GM21619 (cell line): ENCODE measurements at regions not wholly inside any gene's neighbourhood (a gene's known extent, or its start where the extent isn't known, plus 50 kb on each side); places are given as distances from the start of the nearest gene placed in this dataset.

Experiments used
- ATAC-seq: cut with Tn5 transposase; IDR thresholded peaks from one replicate; pipeline ENCODE4 v1.9.1; 2021; ENCODE audit not compliant: unreplicated experiment

DNA sequence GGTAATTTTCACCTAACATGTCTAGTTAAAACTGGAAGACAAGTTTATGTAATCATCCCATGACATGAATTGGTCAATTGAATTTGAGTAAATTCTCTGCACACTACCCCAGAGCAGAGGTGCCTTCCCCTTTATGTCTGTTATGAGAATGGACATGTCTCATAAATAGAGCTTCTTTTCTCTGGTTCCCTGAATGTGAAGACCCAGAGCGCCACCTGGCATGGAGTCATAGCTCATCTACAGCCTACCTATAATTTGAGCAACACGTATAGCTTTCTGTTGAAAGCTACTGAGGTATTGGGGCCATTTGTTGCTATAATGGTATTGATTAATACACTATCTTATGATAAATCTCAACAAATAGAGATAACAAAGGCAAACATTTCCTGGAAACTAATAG lies 626.5 kb upstream of the GALNTL6 start:
- ATAC-seq = no peak

- no peak for ATAC-seq
These were observed 632.1 kb upstream of the GALNTL6 start for GRCh38 chr4:171181090-171181489.

- no peak for ATAC-seq
These were observed 642.5 kb upstream of the GALNTL6 start for GRCh38 chr4:171170671-171171070.

DNA sequence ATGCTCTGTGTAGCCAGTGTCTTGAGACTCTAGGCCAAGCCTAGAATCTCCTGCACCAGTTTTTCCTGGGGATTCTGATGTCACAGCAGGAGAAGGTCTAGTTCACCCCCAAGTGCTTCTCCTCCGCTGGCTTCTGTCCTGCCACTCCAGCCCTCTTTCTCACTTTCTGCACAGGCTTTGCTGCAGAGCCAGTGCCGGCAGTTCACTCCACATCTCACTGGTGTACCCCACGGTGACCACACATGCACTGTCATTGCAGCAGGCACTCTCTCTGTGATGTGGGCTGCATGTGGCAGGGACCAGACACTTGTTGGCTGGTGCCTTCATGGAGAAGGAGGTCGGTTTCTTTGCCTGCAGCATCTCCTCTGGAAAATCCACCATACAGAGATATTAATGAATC lies 643.8 kb upstream of the GALNTL6 start:
- no peak for ATAC-seq

DNA sequence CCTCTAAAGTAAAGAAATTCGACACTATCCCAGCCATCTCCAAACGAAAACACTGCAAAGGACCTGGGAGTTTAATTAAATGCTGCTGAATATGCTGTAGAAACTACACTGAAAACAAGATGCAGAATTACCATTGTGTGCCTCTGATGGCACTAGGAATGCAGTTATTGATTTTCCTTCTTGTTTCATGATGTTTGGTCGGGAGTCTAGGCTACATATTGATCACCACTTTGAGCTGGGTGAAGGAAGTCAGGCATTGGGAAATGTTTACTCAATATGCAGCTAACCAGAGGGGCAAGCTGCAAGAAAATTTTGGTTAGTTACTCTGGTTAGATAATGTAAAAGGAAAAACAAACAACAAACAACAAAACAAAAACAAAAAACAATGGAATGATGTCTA lies 650.7 kb upstream of the GALNTL6 start:
- no peak for ATAC-seq

DNA sequence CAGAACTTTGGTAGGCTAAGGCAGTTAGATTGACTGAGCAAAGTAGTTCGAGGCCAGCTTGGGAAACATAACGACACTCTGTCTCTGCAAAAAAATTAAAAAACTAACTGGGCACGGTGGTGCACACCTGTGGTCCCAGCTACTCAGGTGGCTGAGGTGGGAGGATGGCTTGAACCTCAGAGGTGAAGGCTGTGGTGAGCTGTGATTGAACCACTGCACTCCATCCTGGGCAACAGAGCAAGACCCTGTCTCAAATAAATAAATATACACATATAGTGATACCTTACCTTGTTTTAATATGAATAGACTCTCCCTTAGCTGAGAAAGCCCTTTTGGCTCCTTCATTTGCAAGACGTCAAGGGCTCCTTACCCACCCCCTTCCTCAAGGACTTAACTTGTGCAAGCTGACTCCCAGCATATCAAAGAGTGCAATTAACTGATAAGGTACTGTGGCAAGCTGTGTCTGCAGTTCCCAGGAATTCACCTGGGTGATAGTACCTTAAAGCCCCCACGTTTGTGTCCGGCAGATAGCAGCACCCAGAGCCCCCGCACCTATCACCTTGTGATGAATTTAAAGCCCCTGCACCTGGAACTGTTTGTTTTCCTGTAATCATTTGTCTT lies 655.6 kb upstream of the GALNTL6 start:
- ATAC-seq = no peak

DNA sequence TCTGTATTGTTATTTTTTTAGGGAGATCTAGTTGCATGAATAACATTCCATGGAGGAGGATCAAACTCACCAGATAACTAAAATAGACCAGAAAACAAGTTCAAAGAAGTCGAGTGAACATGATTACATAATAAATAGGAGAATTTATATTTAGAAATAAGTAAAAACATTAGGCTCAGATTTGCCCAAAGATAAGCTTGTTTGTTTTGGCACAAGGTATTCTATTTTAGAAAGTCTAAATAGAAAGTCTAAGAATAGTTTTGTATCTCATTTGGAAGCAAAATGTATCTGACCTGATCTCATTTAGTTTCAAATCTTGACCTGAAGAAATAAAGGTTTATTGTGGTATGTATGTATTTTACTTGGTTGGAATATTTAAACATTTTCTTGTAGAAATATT lies 670.6 kb upstream of the GALNTL6 start:
- ATAC-seq = no peak

DNA sequence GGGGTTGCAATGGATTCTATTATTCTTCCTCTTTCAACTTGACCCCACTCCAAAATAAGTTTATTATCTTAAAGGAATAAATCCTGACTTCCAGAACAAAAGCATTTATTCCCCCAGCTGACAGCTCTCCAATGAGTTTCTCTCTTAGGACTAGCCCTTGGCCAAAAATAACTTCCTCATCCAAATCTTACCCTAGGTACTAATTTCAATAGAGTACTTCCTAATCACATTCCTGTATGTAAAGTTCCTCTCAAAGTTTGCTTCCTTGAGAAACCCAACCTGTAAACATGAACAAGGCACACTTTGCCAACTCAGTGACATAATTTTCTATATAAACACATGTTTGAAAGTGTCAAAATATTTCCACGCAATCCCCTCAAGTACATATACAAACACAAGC lies 671.2 kb upstream of the GALNTL6 start:
- ATAC-seq = no peak

GRCh38 chr4:171130256-171130801 lies 682.9 kb upstream of the GALNTL6 start:
- ATAC-seq = no peak

DNA sequence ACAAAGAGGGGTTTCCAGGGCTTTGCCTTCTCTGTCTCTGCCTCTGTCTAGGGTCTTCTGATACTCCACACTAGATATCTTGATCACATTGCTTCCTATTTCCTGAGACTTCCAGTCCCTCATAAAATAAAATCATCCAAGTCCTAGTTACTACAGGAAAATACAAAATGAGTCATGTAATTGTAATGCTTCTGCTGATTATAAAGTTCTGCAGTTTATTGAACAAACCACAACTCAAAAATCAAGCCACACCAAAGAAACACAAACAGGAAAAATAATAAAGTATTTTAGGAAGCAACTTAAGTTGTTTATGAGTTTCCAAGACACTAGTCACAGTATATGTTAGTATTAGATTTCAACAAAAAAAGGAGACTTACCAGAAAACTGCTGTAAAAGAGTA lies 695.1 kb upstream of the GALNTL6 start:
- ATAC-seq = no peak

DNA sequence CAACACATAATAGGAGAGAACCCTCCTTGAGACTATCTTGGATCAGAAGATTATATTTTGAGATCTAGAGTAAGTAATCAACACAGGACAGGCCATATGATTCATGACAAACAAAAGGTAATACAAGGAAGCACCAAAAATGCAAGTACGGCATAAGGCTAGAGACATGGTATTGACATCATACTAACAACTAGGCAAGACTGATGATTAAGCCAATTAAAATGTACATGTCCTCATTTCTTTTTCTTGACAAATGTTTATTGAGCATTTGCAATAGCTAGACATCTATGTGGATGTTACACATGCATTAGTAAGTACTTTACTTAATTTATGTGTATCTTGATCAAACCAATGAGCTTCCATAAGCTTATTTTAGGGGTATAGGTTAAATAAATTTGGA lies 695.7 kb upstream of the GALNTL6 start:
- ATAC-seq = no peak

GRCh38 chr4:171101845-171102244 lies 711.4 kb upstream of the GALNTL6 start:
- ATAC-seq = no peak

DNA sequence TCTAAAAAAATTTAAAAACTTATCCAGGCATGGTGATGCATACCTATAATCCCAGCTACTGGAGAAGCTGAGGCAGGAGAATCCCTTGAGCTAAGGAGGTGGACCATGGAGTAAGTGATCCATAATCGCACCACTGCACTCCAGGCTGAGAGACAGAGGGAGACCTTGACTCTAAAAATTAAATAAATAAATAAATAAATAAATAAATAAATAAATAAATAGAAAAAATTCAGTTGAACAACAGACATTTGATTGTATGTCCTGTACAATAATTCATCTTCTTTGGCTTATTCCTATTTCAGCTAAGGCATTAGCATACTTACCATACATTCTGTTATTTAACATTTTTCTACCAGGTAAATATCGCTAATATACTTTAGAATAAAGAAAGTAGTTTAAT lies 726.1 kb upstream of the GALNTL6 start:
- ATAC-seq = no peak

DNA sequence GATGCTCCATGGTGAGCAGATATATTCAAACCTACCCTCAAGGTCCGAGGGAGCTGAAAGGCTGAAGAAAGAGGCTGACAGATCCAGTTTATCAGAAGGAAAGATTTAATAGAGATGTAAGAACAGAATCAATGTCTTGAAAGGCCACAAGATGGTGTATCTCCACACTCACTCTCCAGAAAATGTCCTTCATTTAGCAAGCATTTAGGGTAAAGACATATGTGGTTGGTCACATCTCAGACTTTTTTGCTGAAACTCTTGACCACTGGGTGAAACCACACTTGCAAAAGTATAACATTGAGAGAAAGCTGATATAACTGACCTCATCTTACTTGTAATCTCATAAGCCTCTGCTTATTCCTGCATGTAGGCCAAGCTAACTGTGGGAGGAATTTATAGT lies 745.8 kb upstream of the GALNTL6 start:
- ATAC-seq = no peak

GRCh38 chr4:171049380-171049779 lies 763.8 kb upstream of the GALNTL6 start:
- no peak for ATAC-seq

DNA sequence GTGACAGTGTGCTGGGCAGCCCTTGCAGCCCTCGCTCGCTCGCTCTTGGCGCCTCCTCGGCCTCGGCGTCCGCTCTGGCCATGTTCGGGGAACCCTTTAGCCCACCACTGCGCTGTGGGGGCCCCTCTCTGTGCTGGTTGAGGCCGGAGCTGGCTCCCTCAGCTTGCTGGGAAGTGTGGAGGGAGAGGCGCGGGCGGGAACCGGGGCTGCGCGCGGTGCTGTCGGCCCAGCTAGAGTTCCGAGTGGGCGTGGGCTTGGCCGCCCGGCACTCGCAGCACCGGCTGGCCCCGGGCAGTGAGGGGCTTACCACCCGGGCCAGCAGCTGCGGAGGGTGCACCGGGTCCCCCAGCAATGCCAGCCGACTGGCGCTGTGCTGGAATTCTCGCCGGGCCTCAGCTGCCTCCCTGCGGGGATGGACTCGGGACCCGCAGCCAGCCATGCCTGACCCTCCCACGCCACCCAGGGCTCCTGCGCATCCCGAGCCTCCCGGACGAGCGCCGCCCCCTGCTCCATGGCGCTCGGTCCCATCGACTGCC lies 770.1 kb upstream of the GALNTL6 start:
- ATAC-seq = no peak

- no peak for ATAC-seq
These were observed 777.3 kb upstream of the GALNTL6 start for GRCh38 chr4:171035909-171036308.

DNA sequence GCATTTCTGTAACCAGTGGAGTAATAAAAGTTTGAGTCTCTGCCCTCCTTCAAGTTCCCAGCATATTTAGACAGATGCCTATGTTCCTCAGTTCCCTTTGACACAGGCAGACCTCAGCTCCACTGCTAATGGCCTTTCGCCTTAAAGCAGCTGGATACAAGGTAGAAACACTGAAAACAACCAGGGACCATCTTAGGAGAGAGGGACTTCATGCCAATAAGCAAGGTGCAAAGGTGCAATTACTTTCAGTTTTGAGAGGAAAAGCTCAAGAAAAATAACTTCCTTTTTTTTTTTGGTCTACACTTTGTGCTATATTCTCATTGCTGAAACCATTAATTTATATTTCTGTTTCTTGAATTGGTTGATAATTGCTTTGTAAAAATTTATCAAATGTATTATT lies 781.9 kb upstream of the GALNTL6 start:
- ATAC-seq = no peak

DNA sequence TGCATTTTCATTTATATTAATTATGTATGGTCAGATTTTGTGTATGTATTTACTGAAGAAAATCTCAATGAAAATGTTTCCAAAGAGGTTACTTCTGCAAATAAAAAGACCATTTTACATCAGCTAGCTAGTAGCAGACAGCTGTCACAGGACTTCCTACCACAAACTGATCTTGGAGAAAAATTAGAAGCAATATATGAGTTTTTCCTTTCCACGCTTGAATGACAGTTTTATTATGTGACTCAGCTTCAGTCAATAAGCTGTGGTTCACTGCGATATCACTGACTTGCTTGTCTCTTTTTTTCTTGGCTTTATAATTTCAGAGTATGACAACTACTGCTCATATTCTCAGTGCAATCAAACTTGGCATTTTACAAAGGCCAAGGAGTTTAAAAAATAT lies 787.4 kb upstream of the GALNTL6 start:
- ATAC-seq = no peak

DNA sequence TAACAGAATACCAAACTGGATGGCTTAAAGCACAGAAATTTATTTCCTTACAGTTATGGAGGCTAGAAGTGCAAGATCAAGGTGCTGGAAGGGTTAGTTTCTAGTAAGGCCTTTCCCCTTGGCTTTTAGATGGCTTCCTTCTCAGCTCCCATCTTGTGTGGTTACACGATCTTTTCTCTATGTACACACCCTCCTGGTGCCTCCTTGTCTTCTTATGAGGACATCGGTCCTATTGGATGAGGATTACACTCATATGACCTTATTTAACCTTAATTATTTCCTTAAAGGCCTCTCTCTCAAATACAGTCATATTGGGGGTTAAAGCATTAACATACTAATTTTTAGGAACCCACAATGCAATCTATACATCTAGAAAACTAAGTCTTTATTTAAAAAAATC lies 787.9 kb upstream of the GALNTL6 start:
- ATAC-seq = no peak

- no peak for ATAC-seq
These were observed 788.4 kb upstream of the GALNTL6 start for GRCh38 chr4:171024720-171025303.

DNA sequence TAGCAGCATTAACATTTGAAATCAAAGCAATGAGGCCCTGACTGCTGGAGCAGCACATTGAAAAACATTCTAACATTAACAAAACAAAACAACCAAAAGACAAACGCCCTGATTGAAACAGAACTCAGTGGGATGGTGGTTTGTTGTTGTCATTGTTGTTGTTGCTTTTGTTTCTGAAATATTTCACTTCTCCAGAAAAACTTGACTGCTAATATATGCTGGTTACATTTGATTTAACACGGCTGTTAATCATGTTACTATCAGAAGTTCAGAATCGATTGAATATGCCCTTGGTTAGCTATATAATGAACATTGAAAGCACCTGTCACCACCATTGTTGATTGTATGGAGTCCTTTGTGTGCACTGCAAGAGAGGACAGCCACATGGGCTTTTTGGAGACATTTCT lies 790.4 kb upstream of the GALNTL6 start:
- no peak for ATAC-seq

- no peak for ATAC-seq
These were observed 795.6 kb upstream of the GALNTL6 start for GRCh38 chr4:171017593-171017992.
